ENCODE measurements at regions not wholly inside any gene's neighbourhood (a gene's known extent, or its start where the extent isn't known, plus 50 kb on each side); places are given as distances from the start of the nearest gene placed in this dataset.

DNA sequence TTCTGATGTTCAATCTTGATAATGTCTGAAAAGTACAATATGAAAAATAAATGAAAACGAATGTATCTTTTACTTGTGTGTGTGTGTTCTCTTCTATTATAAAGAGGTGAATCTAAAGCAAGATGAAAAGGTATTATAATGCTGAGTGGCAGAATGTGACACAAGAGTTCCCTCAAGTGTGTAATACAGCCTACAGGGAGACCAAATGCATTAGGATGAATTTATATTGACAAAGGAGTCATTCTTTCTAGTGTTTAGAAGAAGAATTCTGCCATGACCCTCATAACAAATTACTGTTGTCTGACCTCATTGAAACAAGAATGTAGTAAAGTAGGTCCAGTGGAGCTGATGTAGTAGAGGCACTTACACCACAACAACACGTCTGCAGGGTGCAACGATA, 1119.0 kb upstream of the CDH10 start:
- TF ChIP-seq POLR2A (IDR thresholded peaks at IDR 0.05; ENCODE audit: low read length) (no peak), GATA1 (IDR thresholded peaks at IDR 0.05; ENCODE audit: low read depth, low read length) (no peak)

All from erythroblast (primary cell).